ENCODE measurements at regions not wholly inside any gene's neighbourhood (a gene's known extent, or its start where the extent isn't known, plus 50 kb on each side); places are given as distances from the start of the nearest gene placed in this dataset.

DNA sequence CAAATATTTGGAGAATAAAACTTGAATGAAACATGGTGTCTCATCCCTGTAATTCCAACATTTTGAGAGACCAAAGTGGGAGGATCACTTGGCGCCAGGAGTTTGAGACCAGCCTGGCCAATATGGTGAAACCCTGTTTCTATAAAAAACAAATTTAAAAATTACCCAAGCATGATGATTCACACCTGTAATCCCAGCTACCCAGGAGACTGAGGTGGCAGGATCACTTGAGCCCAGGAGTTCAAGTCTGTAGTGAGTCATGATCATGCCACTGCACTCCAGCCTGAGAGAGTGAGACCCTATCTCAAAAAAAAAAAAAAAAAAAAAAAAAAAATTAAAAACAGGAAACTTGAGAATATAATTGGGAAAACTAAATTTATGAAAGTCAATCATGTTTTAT, 481.1 kb downstream of the SEMA3D start:
- no peaks in the 10 kb centered on the region for H3K9me3 ChIP-seq (ENCODE audit: control insufficient read depth in 2 of 2, insufficient read depth in 1 of 2, low read depth in 1 of 2, low read length in 1 of 2)
- DNase-seq, result no peak
- H3K36me3 ChIP-seq (ENCODE audit: control insufficient read depth in 3 of 3, insufficient read depth in 2 of 3, low read depth in 1 of 3, low read length in 3 of 3), result no peaks in the 10 kb centered on the region
- no peak overlapping the region for H3K27ac ChIP-seq (ENCODE audit: low read depth in 1 of 3, low read length in 2 of 3)
- no peaks in the 10 kb centered on the region for H3K27me3 ChIP-seq (ENCODE audit: control insufficient read depth in 3 of 3, insufficient read depth in 3 of 3, low read length in 3 of 3)
- no peaks in the 10 kb centered on the region for H3K4me1 ChIP-seq (ENCODE audit: control insufficient read depth in 3 of 3, insufficient read depth in 2 of 3, low read depth in 1 of 3, low read length in 2 of 3)
- no peak overlapping the region for H3K4me3 ChIP-seq (ENCODE audit: low read depth in 1 of 3, low read length in 3 of 3)
- 94 to 100% (median 100%) methylated on average over 1 of the region's 1 CpG for WGBS, 3 donors
- no peak for FAIRE-seq

GRCh38 chr7:84705079-84705478, 481.8 kb downstream of the SEMA3D start:
- FAIRE-seq (no peak), DNase-seq (peak in 1 of 2 donors; percentile 34)
- Histone ChIP-seq H3K27ac (ENCODE audit: low read depth in 1 of 3, low read length in 2 of 3) (no peak overlapping the region), H3K36me3 (ENCODE audit: control insufficient read depth in 3 of 3, insufficient read depth in 2 of 3, low read depth in 1 of 3, low read length in 3 of 3) (no peaks in the 10 kb centered on the region), H3K4me1 (ENCODE audit: control insufficient read depth in 3 of 3, insufficient read depth in 2 of 3, low read depth in 1 of 3, low read length in 2 of 3) (no peaks in the 10 kb centered on the region), H3K4me3 (ENCODE audit: low read depth in 1 of 3, low read length in 3 of 3) (no peak overlapping the region), H3K27me3 (ENCODE audit: control insufficient read depth in 3 of 3, insufficient read depth in 3 of 3, low read length in 3 of 3) (no peaks in the 10 kb centered on the region), H3K9me3 (ENCODE audit: control insufficient read depth in 2 of 2, insufficient read depth in 1 of 2, low read depth in 1 of 2, low read length in 1 of 2) (no peaks in the 10 kb centered on the region)
- 33 to 76% (median 46%) methylated on average over 1 of the region's 1 CpG for WGBS, 3 donors

DNA sequence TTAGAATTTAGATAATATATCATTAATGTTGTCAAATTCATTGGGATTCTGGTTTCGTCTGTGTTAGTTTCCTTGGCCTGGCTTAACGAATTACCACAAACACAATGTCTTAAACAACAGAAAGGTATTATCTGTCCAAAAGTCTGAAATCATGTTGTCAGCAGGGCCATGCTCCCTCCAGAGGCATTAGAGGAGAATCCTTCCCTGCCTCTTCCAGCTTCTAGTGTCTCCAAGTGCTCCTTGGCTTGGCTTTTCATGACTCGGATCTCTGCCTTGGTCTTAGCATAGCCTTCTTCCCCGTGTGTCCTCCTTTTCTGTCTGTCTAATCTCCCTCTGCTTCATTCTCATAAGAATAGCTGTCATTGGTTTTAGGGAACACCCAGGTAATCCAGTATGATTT, 482.5 kb downstream of the SEMA3D start:
- no peak overlapping the region for H3K4me3 ChIP-seq (ENCODE audit: low read depth in 1 of 3, low read length in 3 of 3)
- DNase-seq (no peak), FAIRE-seq (no peak)
- H3K27me3 ChIP-seq (ENCODE audit: control insufficient read depth in 3 of 3, insufficient read depth in 3 of 3, low read length in 3 of 3), result no peaks in the 10 kb centered on the region
- H3K27ac ChIP-seq (ENCODE audit: low read depth in 1 of 3, low read length in 2 of 3), result no peak overlapping the region
- no peaks in the 10 kb centered on the region for H3K36me3 ChIP-seq (ENCODE audit: control insufficient read depth in 3 of 3, insufficient read depth in 2 of 3, low read depth in 1 of 3, low read length in 3 of 3)
- 85 to 93% (median 88%) methylated on average over 4 of the region's 4 CpGs for WGBS, 3 donors
- H3K4me1 ChIP-seq (ENCODE audit: control insufficient read depth in 3 of 3, insufficient read depth in 2 of 3, low read depth in 1 of 3, low read length in 2 of 3), result no peaks in the 10 kb centered on the region
- H3K9me3 ChIP-seq (ENCODE audit: control insufficient read depth in 2 of 2, insufficient read depth in 1 of 2, low read depth in 1 of 2, low read length in 1 of 2), result no peaks in the 10 kb centered on the region

GRCh38 chr7:84701524-84702306, 485.1 kb downstream of the SEMA3D start:
- no peaks in the 10 kb centered on the region for H3K36me3 ChIP-seq (ENCODE audit: control insufficient read depth in 3 of 3, insufficient read depth in 2 of 3, low read depth in 1 of 3, low read length in 3 of 3)
- H3K27ac ChIP-seq (ENCODE audit: low read depth in 1 of 3, low read length in 2 of 3), result peak overlapping the region in 1 of 3 donors; percentile 32
- H3K4me1 ChIP-seq (ENCODE audit: control insufficient read depth in 3 of 3, insufficient read depth in 2 of 3, low read depth in 1 of 3, low read length in 2 of 3), result no peaks in the 10 kb centered on the region
- no peak overlapping the region for H3K4me3 ChIP-seq (ENCODE audit: low read depth in 1 of 3, low read length in 3 of 3)
- H3K27me3 ChIP-seq (ENCODE audit: control insufficient read depth in 3 of 3, insufficient read depth in 3 of 3, low read length in 3 of 3), result no peaks in the 10 kb centered on the region
- FAIRE-seq, result peak; percentile 90
- peaks cover 0 to under 1% of the 10 kb centered on the region in 2 donors for H3K9me3 ChIP-seq (ENCODE audit: control insufficient read depth in 2 of 2, insufficient read depth in 1 of 2, low read depth in 1 of 2, low read length in 1 of 2)
- peak; percentile 89 to 99 for DNase-seq
- WGBS, 3 donors, result 23 to 54% (median 37%) methylated on average over 7 of the region's 7 CpGs

- Histone ChIP-seq H3K9me3 (ENCODE audit: control insufficient read depth in 2 of 2, insufficient read depth in 1 of 2, low read depth in 1 of 2, low read length in 1 of 2) (peaks cover 0 to 2% of the 10 kb centered on the region in 2 donors), H3K4me3 (ENCODE audit: low read depth in 1 of 3, low read length in 3 of 3) (no peak overlapping the region), H3K36me3 (ENCODE audit: control insufficient read depth in 3 of 3, insufficient read depth in 2 of 3, low read depth in 1 of 3, low read length in 3 of 3) (no peaks in the 10 kb centered on the region), H3K27ac (ENCODE audit: low read depth in 1 of 3, low read length in 2 of 3) (no peak overlapping the region), H3K4me1 (ENCODE audit: control insufficient read depth in 3 of 3, insufficient read depth in 2 of 3, low read depth in 1 of 3, low read length in 2 of 3) (no peaks in the 10 kb centered on the region), H3K27me3 (ENCODE audit: control insufficient read depth in 3 of 3, insufficient read depth in 3 of 3, low read length in 3 of 3) (no peaks in the 10 kb centered on the region)
- FAIRE-seq (no peak), DNase-seq (no peak)
- 91 to 93% (median 91%) methylated on average over 2 of the region's 2 CpGs for WGBS, 3 donors
Measured at GRCh38 chr7:84700563-84701370, 486.1 kb downstream of the SEMA3D start.

DNA sequence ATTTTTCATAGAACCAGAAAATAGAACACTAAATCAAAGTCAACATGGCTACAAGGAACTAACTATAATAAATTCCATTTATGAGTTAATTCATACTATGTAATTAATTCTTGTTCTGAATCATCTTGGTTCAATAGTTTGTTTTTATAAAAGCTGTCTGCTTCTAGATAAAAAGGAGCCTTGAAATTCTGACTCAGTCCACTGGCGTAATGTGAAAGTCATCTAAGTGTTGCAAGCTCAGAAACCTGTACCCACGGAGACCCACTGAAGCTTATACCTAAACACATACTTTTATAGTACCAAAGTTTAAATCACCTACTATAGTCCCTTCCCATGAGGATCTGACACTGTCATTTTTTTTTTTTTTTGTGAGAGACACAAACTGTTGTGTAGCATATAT, 489.4 kb downstream of the SEMA3D start:
- DNase-seq (peak in 1 of 2 donors; percentile 37), FAIRE-seq (no peak)
- H3K27me3 ChIP-seq (ENCODE audit: control insufficient read depth in 3 of 3, insufficient read depth in 3 of 3, low read length in 3 of 3), result no peaks in the 10 kb centered on the region
- H3K27ac ChIP-seq (ENCODE audit: low read depth in 1 of 3, low read length in 2 of 3), result no peak overlapping the region
- no peaks in the 10 kb centered on the region for H3K36me3 ChIP-seq (ENCODE audit: control insufficient read depth in 3 of 3, insufficient read depth in 2 of 3, low read depth in 1 of 3, low read length in 3 of 3)
- H3K4me3 ChIP-seq (ENCODE audit: low read depth in 1 of 3, low read length in 3 of 3), result no peak overlapping the region
- 44 to 73% (median 45%) methylated on average over 2 of the region's 2 CpGs for WGBS, 3 donors
- peaks cover 0 to 4% of the 10 kb centered on the region in 2 donors for H3K9me3 ChIP-seq (ENCODE audit: control insufficient read depth in 2 of 2, insufficient read depth in 1 of 2, low read depth in 1 of 2, low read length in 1 of 2)
- H3K4me1 ChIP-seq (ENCODE audit: control insufficient read depth in 3 of 3, insufficient read depth in 2 of 3, low read depth in 1 of 3, low read length in 2 of 3), result no peaks in the 10 kb centered on the region

GRCh38 chr7:84693483-84693882, 493.4 kb downstream of the SEMA3D start:
- FAIRE-seq (no peak), DNase-seq (no peak)
- Histone ChIP-seq H3K4me1 (ENCODE audit: control insufficient read depth in 3 of 3, insufficient read depth in 2 of 3, low read depth in 1 of 3, low read length in 2 of 3) (no peaks in the 10 kb centered on the region), H3K4me3 (ENCODE audit: low read depth in 1 of 3, low read length in 3 of 3) (no peak overlapping the region), H3K9me3 (ENCODE audit: control insufficient read depth in 2 of 2, insufficient read depth in 1 of 2, low read depth in 1 of 2, low read length in 1 of 2) (peaks cover 0 to 4% of the 10 kb centered on the region in 2 donors), H3K36me3 (ENCODE audit: control insufficient read depth in 3 of 3, insufficient read depth in 2 of 3, low read depth in 1 of 3, low read length in 3 of 3) (no peaks in the 10 kb centered on the region), H3K27me3 (ENCODE audit: control insufficient read depth in 3 of 3, insufficient read depth in 3 of 3, low read length in 3 of 3) (no peaks in the 10 kb centered on the region), H3K27ac (ENCODE audit: low read depth in 1 of 3, low read length in 2 of 3) (no peak overlapping the region)
- 87 to 97% (median 89%) methylated on average over 1 of the region's 1 CpG for WGBS, 3 donors

GRCh38 chr7:84688671-84689070, 494.1 kb upstream of the SEMA3A start:
- DNase-seq, result no peak
- Histone ChIP-seq H3K4me1 (ENCODE audit: control insufficient read depth in 3 of 3, insufficient read depth in 2 of 3, low read depth in 1 of 3, low read length in 2 of 3) (no peaks in the 10 kb centered on the region), H3K4me3 (ENCODE audit: low read depth in 1 of 3, low read length in 3 of 3) (no peak overlapping the region), H3K36me3 (ENCODE audit: control insufficient read depth in 3 of 3, insufficient read depth in 2 of 3, low read depth in 1 of 3, low read length in 3 of 3) (no peaks in the 10 kb centered on the region), H3K27ac (ENCODE audit: low read depth in 1 of 3, low read length in 2 of 3) (no peak overlapping the region), H3K27me3 (ENCODE audit: control insufficient read depth in 3 of 3, insufficient read depth in 3 of 3, low read length in 3 of 3) (no peaks in the 10 kb centered on the region), H3K9me3 (ENCODE audit: control insufficient read depth in 2 of 2, insufficient read depth in 1 of 2, low read depth in 1 of 2, low read length in 1 of 2) (no peaks in the 10 kb centered on the region)
- FAIRE-seq, result no peak
